Activated CD8-positive, alpha-beta T cell treated with anti-CD3 and anti-CD28 coated beads for 36 hours (primary cell): ENCODE measurements at regions not wholly inside any gene's neighbourhood (a gene's known extent, or its start where the extent isn't known, plus 50 kb on each side); places are given as distances from the start of the nearest gene placed in this dataset.

ENCODE experiments used
- ATAC-seq: fragments of 200-7000 bp; cut with Tn5 transposase; one replicate; pipeline ENCODE4 v1.10.0; 2021; ENCODE audit warnings: mild to moderate bottlenecking, moderate library complexity
- CTCF ChIA-PET: fragments of 350-600 bp; sonication (Branson Sonifier 250); formaldehyde crosslinking; loops from one replicate; lab custom pipeline; 2021; ENCODE audit warnings: antibody characterized with exemption; lab: Charles Lee
- POLR2A ChIA-PET: fragments of 350-600 bp; sonication (Branson Sonifier 250); formaldehyde crosslinking; loops from one replicate; lab custom pipeline; 2021; ENCODE audit warnings: antibody characterized with exemption; lab: Charles Lee
- DNase-seq: peaks from one replicate; pipeline ENCODE4 v3.0.0-alpha.2; 2020
- H3K27ac Mint-ChIP-seq: one replicate; pipeline ENCODE4 v1.8.0; 2021; ENCODE audit warnings: mild to moderate bottlenecking, mixed read lengths
- H3K27me3 Mint-ChIP-seq: one replicate; pipeline ENCODE4 v1.8.0; 2021; ENCODE audit warnings: mixed read lengths
- H3K36me3 Mint-ChIP-seq: one replicate; pipeline ENCODE4 v1.8.0; 2021; ENCODE audit warnings: low read depth, mixed read lengths
- H3K4me1 Mint-ChIP-seq: one replicate; pipeline ENCODE4 v1.8.0; 2021; ENCODE audit warnings: low read depth, mixed read lengths
- H3K4me3 Mint-ChIP-seq: one replicate; pipeline ENCODE4 v1.8.0; 2021; ENCODE audit warnings: mild to moderate bottlenecking, moderate library complexity, mixed read lengths
- H3K9me3 Mint-ChIP-seq: one replicate; pipeline ENCODE4 v1.8.0; 2021; ENCODE audit warnings: mixed read lengths
- intact Hi-C: fragments of 100-400 bp; cut with micrococcal nuclease; formaldehyde crosslinking; loops from one replicate; pipeline ENCODE4 v1.10.0; 2022
- TF ChIP-seq, protein P1 (sequence below): fragments of 200-600 bp; IDR thresholded peaks from one replicate; pipeline ENCODE4 v1.8.0; 2022; ENCODE audit warnings: antibody characterized with exemption, mild to moderate bottlenecking

- TF ChIP-seq, protein P1, sequence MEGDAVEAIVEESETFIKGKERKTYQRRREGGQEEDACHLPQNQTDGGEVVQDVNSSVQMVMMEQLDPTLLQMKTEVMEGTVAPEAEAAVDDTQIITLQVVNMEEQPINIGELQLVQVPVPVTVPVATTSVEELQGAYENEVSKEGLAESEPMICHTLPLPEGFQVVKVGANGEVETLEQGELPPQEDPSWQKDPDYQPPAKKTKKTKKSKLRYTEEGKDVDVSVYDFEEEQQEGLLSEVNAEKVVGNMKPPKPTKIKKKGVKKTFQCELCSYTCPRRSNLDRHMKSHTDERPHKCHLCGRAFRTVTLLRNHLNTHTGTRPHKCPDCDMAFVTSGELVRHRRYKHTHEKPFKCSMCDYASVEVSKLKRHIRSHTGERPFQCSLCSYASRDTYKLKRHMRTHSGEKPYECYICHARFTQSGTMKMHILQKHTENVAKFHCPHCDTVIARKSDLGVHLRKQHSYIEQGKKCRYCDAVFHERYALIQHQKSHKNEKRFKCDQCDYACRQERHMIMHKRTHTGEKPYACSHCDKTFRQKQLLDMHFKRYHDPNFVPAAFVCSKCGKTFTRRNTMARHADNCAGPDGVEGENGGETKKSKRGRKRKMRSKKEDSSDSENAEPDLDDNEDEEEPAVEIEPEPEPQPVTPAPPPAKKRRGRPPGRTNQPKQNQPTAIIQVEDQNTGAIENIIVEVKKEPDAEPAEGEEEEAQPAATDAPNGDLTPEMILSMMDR = no peak
- intact Hi-C loops = no loop called here
- CTCF ChIA-PET = no interaction called here
- Mint-ChIP-seq H3K9me3 (no peaks in the 10 kb centered on the region), H3K27me3 (peaks cover 1% of the 10 kb centered on the region), H3K27ac (no peak overlapping the region), H3K4me3 (no peak overlapping the region), H3K36me3 (no peaks in the 10 kb centered on the region), H3K4me1 (no peaks in the 10 kb centered on the region)
- no peak for DNase-seq
- ATAC-seq = no peak
- POLR2A ChIA-PET = no interaction called here
These were observed 138.4 kb downstream of the FAM161A start for GRCh38 chr2:61715506-61715905.

- Mint-ChIP-seq H3K9me3 (no peaks in the 10 kb centered on the region), H3K4me3 (no peak overlapping the region), H3K36me3 (no peaks in the 10 kb centered on the region), H3K27me3 (no peaks in the 10 kb centered on the region), H3K4me1 (no peaks in the 10 kb centered on the region), H3K27ac (no peak overlapping the region)
- TF ChIP-seq, protein P1 = no peak
- ChIA-PET CTCF (no interaction called here), POLR2A (no interaction called here)
- DNase-seq (no peak), ATAC-seq (no peak)
- intact Hi-C loops = no loop called here
These were observed 139.7 kb downstream of the FAM161A start for GRCh38 chr2:61714210-61714609.

GRCh38 chr2:61713457-61713856 lies 140.4 kb downstream of the FAM161A start:
- no peaks in the 10 kb centered on the region for H3K9me3 Mint-ChIP-seq
- no peaks in the 10 kb centered on the region for H3K36me3 Mint-ChIP-seq
- ATAC-seq (no peak), DNase-seq (no peak)
- H3K27ac Mint-ChIP-seq = no peak overlapping the region
- ChIA-PET POLR2A (interaction anchor here (1.1 kb wide), 1 partner anchor 10 kb away, joined by 4 read pairs; no protein-coding TSS in a partner anchor), CTCF (no interaction called here)
- intact Hi-C loops = no loop called here
- H3K4me3 Mint-ChIP-seq = no peak overlapping the region
- H3K4me1 Mint-ChIP-seq = no peaks in the 10 kb centered on the region
- TF ChIP-seq, protein P1 = no peak
- H3K27me3 Mint-ChIP-seq = no peaks in the 10 kb centered on the region

- Mint-ChIP-seq H3K36me3 (no peaks in the 10 kb centered on the region), H3K27me3 (no peaks in the 10 kb centered on the region), H3K4me3 (no peak overlapping the region), H3K4me1 (peaks cover 3% of the 10 kb centered on the region), H3K9me3 (no peaks in the 10 kb centered on the region), H3K27ac (no peak overlapping the region)
- ChIA-PET CTCF (no interaction called here), POLR2A (no interaction called here)
- ATAC-seq (no peak), DNase-seq (no peak)
- TF ChIP-seq, protein P1 = no peak
- intact Hi-C loops = no loop called here
These were observed 141.8 kb downstream of the FAM161A start for GRCh38 chr2:61712060-61712459.

DNA sequence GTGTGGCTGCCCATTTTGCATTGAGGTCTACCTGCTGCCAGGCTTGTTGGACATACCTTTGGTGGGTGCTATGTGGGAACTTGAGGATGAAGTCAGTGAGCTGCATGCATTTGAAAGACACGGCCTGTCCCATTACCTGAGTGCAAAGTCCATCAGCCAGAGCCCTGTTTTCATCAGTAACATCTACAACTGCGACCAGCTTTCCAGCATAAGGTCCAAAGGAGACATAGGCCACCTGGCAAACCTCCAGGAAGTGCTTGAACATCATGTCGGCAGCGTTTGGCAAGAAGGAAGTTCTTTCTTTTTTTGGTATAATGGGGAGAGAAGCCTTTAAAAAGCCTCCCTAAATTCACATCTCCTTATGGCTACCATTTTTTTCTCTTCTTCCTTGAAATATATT lies 143.1 kb downstream of the FAM161A start:
- Mint-ChIP-seq H3K27ac (no peak overlapping the region), H3K9me3 (no peaks in the 10 kb centered on the region), H3K4me1 (peaks cover 3% of the 10 kb centered on the region), H3K27me3 (no peaks in the 10 kb centered on the region), H3K36me3 (no peaks in the 10 kb centered on the region), H3K4me3 (no peak overlapping the region)
- CTCF ChIA-PET = no interaction called here
- TF ChIP-seq, protein P1 = no peak
- POLR2A ChIA-PET = interaction anchor here (0.7 kb wide), 1 partner anchor 1757 kb away, joined by 5 read pairs; no protein-coding TSS in a partner anchor
- DNase-seq = no peak
- intact Hi-C loops = no loop called here
- ATAC-seq = no peak
